ENCODE measurements at regions not wholly inside any gene's neighbourhood (a gene's known extent, or its start where the extent isn't known, plus 50 kb on each side); places are given as distances from the start of the nearest gene placed in this dataset.

GRCh38 chr14:100404419-100404818 is 81.3 kb downstream of the SLC25A47 start:
- no peak for TF ChIP-seq EZH2 (IDR thresholded peaks at IDR 0.05; ENCODE audit: borderline replicate concordance)
- TF ChIP-seq CTCF (IDR thresholded peaks at IDR 0.05; ENCODE audit: poor library complexity), result no peak
- no peak for TF ChIP-seq EZH2phosphoT487 (IDR thresholded peaks at IDR 0.05; ENCODE audit: low read depth, severe bottlenecking, unreplicated experiment)

Data from hepatocyte (in vitro differentiated cells).